ENCODE measurements at regions not wholly inside any gene's neighbourhood (a gene's known extent, or its start where the extent isn't known, plus 50 kb on each side); places are given as distances from the start of the nearest gene placed in this dataset.

- TF ChIP-seq POU6F1 (CRISPR knock-in tag; IDR thresholded peaks at IDR 0.05; ENCODE audit: borderline replicate concordance, low read depth) (no peak), SNAI2 (CRISPR knock-in tag; IDR thresholded peaks at IDR 0.05) (no peak), CSDC2 (CRISPR knock-in tag; IDR thresholded peaks at IDR 0.05) (no peak), TCF4 (CRISPR knock-in tag; IDR thresholded peaks at IDR 0.05; ENCODE audit: borderline replicate concordance) (no peak), BACH2 (CRISPR knock-in tag; IDR thresholded peaks at IDR 0.05; ENCODE audit: borderline replicate concordance) (no peak), TSHZ2 (CRISPR knock-in tag; IDR thresholded peaks at IDR 0.05) (no peak)
Measured at GRCh38 chr19:31146015-31146414, 203.2 kb downstream of the TSHZ3 start (continued).

GRCh38 chr19:31145007-31145406, 204.2 kb downstream of the TSHZ3 start:
- TF ChIP-seq ZNF8 (CRISPR knock-in tag; IDR thresholded peaks at IDR 0.05) (no peak), TSHZ2 (CRISPR knock-in tag; IDR thresholded peaks at IDR 0.05) (no peak), TCF4 (CRISPR knock-in tag; IDR thresholded peaks at IDR 0.05; ENCODE audit: borderline replicate concordance) (no peak), CSDC2 (CRISPR knock-in tag; IDR thresholded peaks at IDR 0.05) (no peak), TOX (CRISPR knock-in tag; IDR thresholded peaks at IDR 0.05; ENCODE audit: borderline replicate concordance) (no peak), ZFP3 (CRISPR knock-in tag; IDR thresholded peaks at IDR 0.05) (no peak), RARB (CRISPR knock-in tag; IDR thresholded peaks at IDR 0.05) (no peak), PATZ1 (CRISPR knock-in tag; IDR thresholded peaks at IDR 0.05; ENCODE audit: borderline replicate concordance) (no peak), CREB5 (CRISPR knock-in tag; IDR thresholded peaks at IDR 0.05; ENCODE audit: low read depth) (no peak), ZC3H10 (CRISPR knock-in tag; IDR thresholded peaks at IDR 0.05) (no peak), ESRRG (CRISPR knock-in tag; IDR thresholded peaks at IDR 0.05) (no peak), ZFP30 (CRISPR knock-in tag; IDR thresholded peaks at IDR 0.05) (no peak), OSR1 (CRISPR knock-in tag; IDR thresholded peaks at IDR 0.05) (no peak), POU6F1 (CRISPR knock-in tag; IDR thresholded peaks at IDR 0.05; ENCODE audit: borderline replicate concordance, low read depth) (no peak), ARNTL (CRISPR knock-in tag; IDR thresholded peaks at IDR 0.05; ENCODE audit: borderline replicate concordance, low read depth) (no peak), ISL1 (CRISPR knock-in tag; IDR thresholded peaks at IDR 0.05) (no peak)
- ATAC-seq = no peak

All from SK-N-SH treated with all-trans-retinoic acid at 6 μM for 48 hours (cell line).